ENCODE measurements at regions not wholly inside any gene's neighbourhood (a gene's known extent, or its start where the extent isn't known, plus 50 kb on each side); places are given as distances from the start of the nearest gene placed in this dataset.

- DNase-seq (peak in 1 of 14 experiments; percentile 19), ATAC-seq (ENCODE audit: poor library complexity) (no peak)
- no peaks in the 10 kb centered on the region for H3K36me3 ChIP-seq (ENCODE audit: insufficient read depth, low read length)
- Mint-ChIP-seq H3K9me3 (no peaks in the 10 kb centered on the region), H3K4me1 (ENCODE audit: low read depth) (peaks cover 84% of the 10 kb centered on the region), H3K4me3 (peak overlapping the region; percentile 45), H3K36me3 (ENCODE audit: low read depth) (no peaks in the 10 kb centered on the region), H3K27ac (peak overlapping the region; percentile 73), H3K27me3 (no peaks in the 10 kb centered on the region)
- peaks cover 50% of the 10 kb centered on the region for H3K4me1 ChIP-seq (ENCODE audit: insufficient read depth, low read length)
- TF ChIP-seq, protein P1, sequence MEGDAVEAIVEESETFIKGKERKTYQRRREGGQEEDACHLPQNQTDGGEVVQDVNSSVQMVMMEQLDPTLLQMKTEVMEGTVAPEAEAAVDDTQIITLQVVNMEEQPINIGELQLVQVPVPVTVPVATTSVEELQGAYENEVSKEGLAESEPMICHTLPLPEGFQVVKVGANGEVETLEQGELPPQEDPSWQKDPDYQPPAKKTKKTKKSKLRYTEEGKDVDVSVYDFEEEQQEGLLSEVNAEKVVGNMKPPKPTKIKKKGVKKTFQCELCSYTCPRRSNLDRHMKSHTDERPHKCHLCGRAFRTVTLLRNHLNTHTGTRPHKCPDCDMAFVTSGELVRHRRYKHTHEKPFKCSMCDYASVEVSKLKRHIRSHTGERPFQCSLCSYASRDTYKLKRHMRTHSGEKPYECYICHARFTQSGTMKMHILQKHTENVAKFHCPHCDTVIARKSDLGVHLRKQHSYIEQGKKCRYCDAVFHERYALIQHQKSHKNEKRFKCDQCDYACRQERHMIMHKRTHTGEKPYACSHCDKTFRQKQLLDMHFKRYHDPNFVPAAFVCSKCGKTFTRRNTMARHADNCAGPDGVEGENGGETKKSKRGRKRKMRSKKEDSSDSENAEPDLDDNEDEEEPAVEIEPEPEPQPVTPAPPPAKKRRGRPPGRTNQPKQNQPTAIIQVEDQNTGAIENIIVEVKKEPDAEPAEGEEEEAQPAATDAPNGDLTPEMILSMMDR (IDR thresholded peaks at IDR 0.05): no peak
- H3K9me3 ChIP-seq (ENCODE audit: control insufficient read depth in 1 of 2, insufficient read depth in 1 of 2, low read length in 2 of 2): no peaks in the 10 kb centered on the region
- intact Hi-C loops (cut with DNase I, micrococcal nuclease): loop anchor here (5.0 kb wide), 5 partner anchors 47 to 233 kb away; partner anchors contain the start of gene FOXO1 (in 1 of the 2)
- no peaks in the 10 kb centered on the region for H3K27me3 ChIP-seq (ENCODE audit: control insufficient read depth in 1 of 2, insufficient read depth in 2 of 2, low read length in 2 of 2)
- ChIA-PET CTCF (interaction anchor here (0.9 kb wide), 1 partner anchor 12 kb away, joined by 4 read pairs; no protein-coding TSS in a partner anchor), POLR2A (interaction anchor here (0.6 to 2.3 kb wide), 9 partner anchors 9 to 247 kb away, joined by 3 to 8 read pairs (median 3); no protein-coding TSS in a partner anchor)
- H3K27ac ChIP-seq (ENCODE audit: low read depth in 1 of 2, low read length in 2 of 2): peak overlapping the region in 1 of 2 donors; percentile 15
- no peak overlapping the region for H3K4me3 ChIP-seq (ENCODE audit: low read length)
These were observed 231.7 kb downstream of the FOXO1 start for GRCh38 chr13:40434516-40435397.

- ChIA-PET POLR2A (interaction anchor here (0.6 to 2.0 kb wide), 3 partner anchors 15 to 557 kb away, joined by 3 to 4 read pairs (median 3); no protein-coding TSS in a partner anchor), CTCF (no interaction called here)
- TF ChIP-seq, protein P1 (IDR thresholded peaks at IDR 0.05): no peak
- H3K36me3 ChIP-seq (ENCODE audit: insufficient read depth, low read length): no peaks in the 10 kb centered on the region
- Mint-ChIP-seq H3K9me3 (no peaks in the 10 kb centered on the region), H3K27me3 (no peaks in the 10 kb centered on the region), H3K4me3 (peak overlapping the region; percentile 74), H3K36me3 (ENCODE audit: low read depth) (no peaks in the 10 kb centered on the region), H3K4me1 (ENCODE audit: low read depth) (peaks cover 59% of the 10 kb centered on the region), H3K27ac (peak overlapping the region; percentile 75)
- ATAC-seq (ENCODE audit: poor library complexity): no peak
- H3K27ac ChIP-seq (ENCODE audit: low read depth in 1 of 2, low read length in 2 of 2): no peak overlapping the region
- H3K27me3 ChIP-seq (ENCODE audit: control insufficient read depth in 1 of 2, insufficient read depth in 2 of 2, low read length in 2 of 2): no peaks in the 10 kb centered on the region
- intact Hi-C loops (cut with DNase I, micrococcal nuclease): loop anchor here in 1 of 2 experiments (5.0 kb wide), 3 partner anchors 49 to 229 kb away; partner anchors contain the start of gene FOXO1
- peaks cover 48% of the 10 kb centered on the region for H3K4me1 ChIP-seq (ENCODE audit: insufficient read depth, low read length)
- no peaks in the 10 kb centered on the region for H3K9me3 ChIP-seq (ENCODE audit: control insufficient read depth in 1 of 2, insufficient read depth in 1 of 2, low read length in 2 of 2)
- peak overlapping the region; percentile 6 for H3K4me3 ChIP-seq (ENCODE audit: low read length)
- DNase-seq: peak in 3 of 14 experiments; percentile 24 to 40 (median 27)
These were observed 228.3 kb downstream of the FOXO1 start for GRCh38 chr13:40438022-40438680.

DNA sequence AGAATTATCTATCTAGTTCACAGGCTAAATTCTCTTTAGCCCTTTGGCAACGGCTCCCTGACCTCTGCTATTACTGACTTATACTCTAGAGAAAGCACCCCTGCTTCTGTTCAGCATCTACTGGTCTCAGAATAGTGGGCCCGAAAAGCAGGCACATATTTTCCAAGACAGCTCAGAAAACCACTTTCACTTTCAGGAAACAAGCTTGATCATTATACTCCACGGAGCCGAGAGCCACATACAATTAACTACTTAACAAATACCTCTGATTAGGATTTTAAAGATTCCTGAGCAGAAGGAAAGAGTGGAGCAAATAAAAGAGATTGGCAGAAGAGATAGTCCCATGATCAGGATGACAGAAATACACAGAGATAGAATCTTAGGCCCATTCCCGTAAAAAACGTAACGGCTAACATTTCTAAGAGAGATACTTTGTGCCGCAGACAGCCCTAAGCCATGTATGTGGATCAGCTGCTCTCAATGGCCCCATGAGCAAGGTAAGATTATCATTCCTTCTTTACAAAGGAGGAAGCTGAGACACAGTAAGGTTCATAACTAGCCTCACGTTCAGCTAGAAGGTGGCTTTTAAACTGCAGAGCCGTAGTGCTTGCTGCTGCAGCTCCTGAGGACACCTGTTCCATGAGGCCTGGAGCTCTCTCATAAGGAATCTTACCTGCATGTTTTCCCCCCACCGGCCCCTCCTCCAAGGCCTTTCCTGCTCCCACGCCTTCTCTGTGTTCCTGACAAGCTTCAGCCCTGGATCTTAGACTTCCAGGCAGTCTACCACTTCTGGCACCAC lies 227.2 kb downstream of the FOXO1 start:
- H3K4me3 ChIP-seq (ENCODE audit: low read length): peak overlapping the region; percentile 20

More for the DNA sequence above, 227.2 kb downstream of the FOXO1 start:
- Histone ChIP-seq H3K9me3 (ENCODE audit: control insufficient read depth in 1 of 2, insufficient read depth in 1 of 2, low read length in 2 of 2) (no peaks in the 10 kb centered on the region), H3K36me3 (ENCODE audit: insufficient read depth, low read length) (no peaks in the 10 kb centered on the region), H3K27me3 (ENCODE audit: control insufficient read depth in 1 of 2, insufficient read depth in 2 of 2, low read length in 2 of 2) (no peaks in the 10 kb centered on the region), H3K4me1 (ENCODE audit: insufficient read depth, low read length) (peaks cover 38% of the 10 kb centered on the region), H3K27ac (ENCODE audit: low read depth in 1 of 2, low read length in 2 of 2) (no peak overlapping the region)
- TF ChIP-seq, protein P1 (IDR thresholded peaks at IDR 0.05): no peak
- no peaks in the 10 kb centered on the region for H3K27me3 Mint-ChIP-seq
- ATAC-seq (ENCODE audit: poor library complexity) (peak; percentile 61), DNase-seq (peak in 4 of 14 experiments; percentile 32 to 53 (median 42))
- POLR2A ChIA-PET: interaction anchor here (0.6 to 2.0 kb wide), 6 partner anchors 14 to 744 kb away, joined by 3 to 5 read pairs (median 4); no protein-coding TSS in a partner anchor
- H3K4me1 Mint-ChIP-seq (ENCODE audit: low read depth): peaks cover 50% of the 10 kb centered on the region
- CTCF ChIA-PET: no interaction called here
- no peaks in the 10 kb centered on the region for H3K9me3 Mint-ChIP-seq
- H3K27ac Mint-ChIP-seq: peak overlapping the region; percentile 75
- no peaks in the 10 kb centered on the region for H3K36me3 Mint-ChIP-seq (ENCODE audit: low read depth)
- H3K4me3 Mint-ChIP-seq: peak overlapping the region; percentile 74
- intact Hi-C loops (cut with DNase I, micrococcal nuclease): loop anchor here in 1 of 2 experiments (5.0 kb wide), 3 partner anchors 48 to 228 kb away; partner anchors contain the start of gene FOXO1
